HG02642 (cell line): ENCODE measurements at regions not wholly inside any gene's neighbourhood (a gene's known extent, or its start where the extent isn't known, plus 50 kb on each side); places are given as distances from the start of the nearest gene placed in this dataset.
A peak's percentile ranks its signal among the peaks of the same experiment; 100 is the strongest.
"Not testable (repeated sequence)": the region's sequence is repeated elsewhere in the genome, so short reads cannot be mapped to it uniquely, and the experiment has no call there.

Experiments used
- ATAC-seq: cut with Tn5 transposase; IDR thresholded peaks from one replicate; pipeline ENCODE4 v1.9.1; 2021; ENCODE audit warnings: mild to moderate bottlenecking; ENCODE audit not compliant: unreplicated experiment, poor library complexity

- not testable (repeated sequence) for ATAC-seq
Observed at GRCh38 chr2:40676134-40676790, 224.4 kb upstream of the SLC8A1 start.

GRCh38 chr2:40680547-40680946 lies 228.7 kb upstream of the SLC8A1 start:
- peak; percentile 55 for ATAC-seq

GRCh38 chr2:40690036-40690435 lies 238.1 kb upstream of the SLC8A1 start:
- no peak for ATAC-seq

GRCh38 chr2:40690525-40690924 lies 238.6 kb upstream of the SLC8A1 start:
- no peak for ATAC-seq

- no peak for ATAC-seq
Observed at GRCh38 chr2:40700231-40700954, 248.5 kb upstream of the SLC8A1 start.

GRCh38 chr2:40712197-40712894 lies 260.5 kb upstream of the SLC8A1 start:
- not testable (repeated sequence) for ATAC-seq

- ATAC-seq, result no peak
Observed at GRCh38 chr2:40716879-40717278, 265.0 kb upstream of the SLC8A1 start.

- no peak for ATAC-seq
Observed at GRCh38 chr2:40719414-40719813, 267.5 kb upstream of the SLC8A1 start.

GRCh38 chr2:40721595-40721994 lies 269.7 kb upstream of the SLC8A1 start:
- no peak for ATAC-seq

GRCh38 chr2:40723194-40723593 lies 271.3 kb upstream of the SLC8A1 start:
- ATAC-seq, result no peak

- no peak for ATAC-seq
Observed at GRCh38 chr2:40725040-40725439, 273.1 kb upstream of the SLC8A1 start.

GRCh38 chr2:40725950-40726349 lies 274.1 kb upstream of the SLC8A1 start:
- no peak for ATAC-seq

- ATAC-seq, result no peak
Observed at GRCh38 chr2:40734797-40735196, 282.9 kb upstream of the SLC8A1 start.

- no peak for ATAC-seq
Observed at GRCh38 chr2:40737180-40737579, 285.3 kb upstream of the SLC8A1 start.

GRCh38 chr2:40740419-40740818 lies 288.5 kb upstream of the SLC8A1 start:
- no peak for ATAC-seq

- no peak for ATAC-seq
Observed at GRCh38 chr2:40741532-40741931, 289.6 kb upstream of the SLC8A1 start.

- no peak for ATAC-seq
Observed at GRCh38 chr2:40746191-40746590, 294.3 kb upstream of the SLC8A1 start.

- ATAC-seq, result no peak
Observed at GRCh38 chr2:40751981-40752380, 300.1 kb upstream of the SLC8A1 start.

GRCh38 chr2:40752796-40753195 lies 300.9 kb upstream of the SLC8A1 start:
- ATAC-seq, result no peak

GRCh38 chr2:40754912-40755311 lies 303.0 kb upstream of the SLC8A1 start:
- no peak for ATAC-seq

- ATAC-seq, result no peak
Observed at GRCh38 chr2:40758401-40759155, 306.7 kb upstream of the SLC8A1 start.
